Endothelial cell of umbilical vein (primary cell): ENCODE measurements at regions not wholly inside any gene's neighbourhood (a gene's known extent, or its start where the extent isn't known, plus 50 kb on each side); places are given as distances from the start of the nearest gene placed in this dataset.

Experiments used
- BruUV-seq: library from RNA; stranded (reverse); fragments of 400-500 nt; replicated peaks from 2 replicates; lab custom pipeline; 2021; lab: Mats Ljungman, UMichigan
- CTCF ChIA-PET: fragments of 300-600, 350-600 bp; sonication (Branson Sonifier 250); formaldehyde crosslinking; loops from one replicate; lab custom pipeline; 2021; ENCODE audit warnings: antibody characterized with exemption, inconsistent platforms; lab: Charles Lee
- POLR2A ChIA-PET: fragments of 300-600, 350-600 bp; sonication (Branson Sonifier 250); formaldehyde crosslinking; loops from one replicate; lab custom pipeline; 2021; ENCODE audit warnings: antibody characterized with exemption, inconsistent platforms; lab: Charles Lee
- DNase-seq: peaks from one replicate; pipeline ENCODE4 v3.0.0-alpha.2; 2011; ENCODE audit warnings: low read depth, low spot score
- FAIRE-seq: peaks from 2 replicates; lab custom pipeline; 2011; peaks lifted over from hg19 to GRCh38; lab: Jason Lieb, UNC
- H2AFZ ChIP-seq: 2 replicates; pipeline ENCODE4 v1.6.0; 2012; ENCODE audit warnings: low read depth, low read length, control low read depth, inconsistent platforms
- H3K27ac ChIP-seq: 2 replicates; pipeline ENCODE4 v1.5.1; 2011; ENCODE audit warnings: low read depth, mild to moderate bottlenecking, control low read depth, low read length, moderate library complexity; ENCODE audit not compliant: insufficient read depth
- H3K27me3 ChIP-seq, 2 experiments: 2 replicates each; pipeline versions ENCODE4 v1.6.0 to v1.6.1; 2011; ENCODE audit warnings: low read length in 2 of 2, mixed read lengths in 1 of 2; ENCODE audit not compliant: control insufficient read depth in 2 of 2, insufficient read depth in 2 of 2
- H3K36me3 ChIP-seq, 2 experiments: 2 replicates in 1 of 2; 3 replicates in 1 of 2; pipeline ENCODE4 v1.5.1; 2011; ENCODE audit warnings: low read length in 2 of 2, mild to moderate bottlenecking in 1 of 2, moderate library complexity in 1 of 2; ENCODE audit not compliant: control insufficient read depth in 2 of 2, insufficient read depth in 2 of 2; ENCODE audit errors: extremely low read depth in 1 of 2
- H3K4me1 ChIP-seq: 3 replicates; pipeline ENCODE4 v1.5.1; 2011; ENCODE audit warnings: mild to moderate bottlenecking, low read length; ENCODE audit not compliant: control insufficient read depth, insufficient read depth; ENCODE audit errors: extremely low read depth
- H3K4me2 ChIP-seq: 2 replicates; pipeline ENCODE4 v1.6.1; 2011; ENCODE audit warnings: low read length, control low read depth, mixed read lengths; ENCODE audit not compliant: insufficient read depth
- H3K4me3 ChIP-seq, 3 experiments: fragments of 200-600 bp in 1 of 3; sonication (generic), shearing (Covaris generic) in 1 of 3; replicated peaks in 1 of 3; 2 replicates each; pipeline ENCODE4 v1.5.1; 2011 to 2016; ENCODE audit warnings: control low read depth in 3 of 3, low read length in 3 of 3, mild to moderate bottlenecking in 2 of 3, inconsistent platforms in 1 of 3, low read depth in 1 of 3, moderate library complexity in 1 of 3; ENCODE audit not compliant: insufficient read depth in 1 of 3
- H3K79me2 ChIP-seq: 2 replicates; pipeline ENCODE4 v1.6.0; 2012; ENCODE audit warnings: low read length, inconsistent platforms; ENCODE audit not compliant: control insufficient read depth, insufficient read depth
- H3K9ac ChIP-seq: replicated peaks from 2 replicates; pipeline ENCODE3; 2011; ENCODE audit warnings: low read length, control low read depth; ENCODE audit not compliant: insufficient read depth; ENCODE audit errors: extremely low read depth
- H3K9me1 ChIP-seq: replicated peaks from 3 replicates; pipeline ENCODE4 v1.6.0; 2011; ENCODE audit warnings: mild to moderate bottlenecking, low read length; ENCODE audit not compliant: control insufficient read depth, insufficient read depth; ENCODE audit errors: extremely low read depth
- H3K9me3 ChIP-seq: replicated peaks from 2 replicates; pipeline ENCODE4 v1.5.1; 2012; ENCODE audit warnings: low read length, inconsistent platforms; ENCODE audit not compliant: control insufficient read depth, insufficient read depth
- H4K20me1 ChIP-seq: replicated peaks from 2 replicates; pipeline ENCODE3; 2011; ENCODE audit warnings: mild to moderate bottlenecking, low read length; ENCODE audit not compliant: control insufficient read depth, insufficient read depth; ENCODE audit errors: extremely low read depth
- EZH2 ChIP-seq: IDR thresholded peaks from 2 replicates; pipeline ENCODE4 v1.6.1; 2012; ENCODE audit warnings: borderline replicate concordance, low read depth, mild to moderate bottlenecking, moderate library complexity, low read length, inconsistent platforms; ENCODE audit not compliant: severe bottlenecking
- FOS ChIP-seq: IDR thresholded peaks from 2 replicates; pipeline ENCODE4 v1.6.1; 2011; ENCODE audit warnings: mild to moderate bottlenecking, low read length, moderate library complexity, borderline replicate concordance; ENCODE audit not compliant: insufficient read depth
- GATA2 ChIP-seq: IDR thresholded peaks from 2 replicates; pipeline ENCODE4 v1.7.0; 2011; ENCODE audit warnings: low read depth, mild to moderate bottlenecking, moderate library complexity, mixed read lengths, low read length; ENCODE audit not compliant: insufficient read length, insufficient read depth
- JUN ChIP-seq: IDR thresholded peaks from 2 replicates; pipeline ENCODE4 v1.6.1; 2011; ENCODE audit warnings: borderline replicate concordance, low read depth; ENCODE audit not compliant: insufficient read length, insufficient read depth
- MYC ChIP-seq: IDR thresholded peaks from one replicate; pipeline ENCODE4 v1.6.1; 2011; ENCODE audit warnings: mild to moderate bottlenecking, low read depth, low read length
- POLR2A ChIP-seq: IDR thresholded peaks from 2 replicates; pipeline ENCODE4 v1.6.1; 2012; ENCODE audit warnings: low read depth, mild to moderate bottlenecking, control low read depth, low read length
- POLR2AphosphoS5 ChIP-seq: IDR thresholded peaks from 2 replicates; pipeline ENCODE4 v1.6.1; 2012; ENCODE audit warnings: low read depth, mild to moderate bottlenecking, control low read depth, low read length, moderate library complexity; ENCODE audit not compliant: insufficient read depth
- dilution Hi-C: fragments of 300-500 bp; cut with MboI; formaldehyde crosslinking; loops from one replicate; pipeline ENCODE4 v1.15.0; 2019; ENCODE audit warnings: low sequenced_read_pairs; ENCODE audit not compliant: extremely low pct_ligation_motif_present
- intact Hi-C: fragments of 100-400 bp; cut with micrococcal nuclease; formaldehyde crosslinking; loops from one replicate; pipeline ENCODE4 v1.10.0; 2022
- TF ChIP-seq, protein P1 (sequence below), 2 donors: IDR thresholded peaks; 1 replicate in 1 of 2; 2 replicates in 1 of 2; pipeline ENCODE4 v1.5.1; 2011; ENCODE audit warnings: low read length in 2 of 2, mild to moderate bottlenecking in 2 of 2, moderate library complexity in 2 of 2, control low read depth in 1 of 2, inconsistent platforms in 1 of 2, low read depth in 1 of 2; ENCODE audit not compliant: insufficient read depth in 1 of 2; ENCODE audit errors: extremely low read depth in 1 of 2
- TF ChIP-seq, protein P2 (sequence below): IDR thresholded peaks from 2 replicates; pipeline ENCODE4 v1.6.1; 2011; ENCODE audit not compliant: insufficient read depth, insufficient read length

DNA sequence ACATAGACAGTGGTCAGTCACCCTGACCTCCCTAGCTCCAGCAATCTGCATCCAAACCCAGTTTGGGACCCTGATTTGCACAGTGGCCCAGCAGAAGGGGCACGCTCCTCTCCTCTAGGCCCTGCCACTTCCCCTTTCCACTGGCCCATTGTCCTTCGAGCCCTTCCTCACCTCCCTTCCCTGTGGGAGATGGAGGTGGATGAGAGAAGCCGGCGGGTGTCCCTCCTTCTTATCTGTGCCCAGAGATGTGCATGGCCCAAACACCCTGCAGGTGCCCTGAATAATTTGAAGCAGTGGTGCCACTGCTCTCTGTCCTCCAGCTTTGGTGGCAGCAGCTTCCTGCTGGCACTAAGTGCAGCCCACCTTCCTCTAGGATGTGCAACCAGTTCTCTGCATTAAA is 140.0 kb downstream of the BARX1 start:
- TF ChIP-seq POLR2AphosphoS5 (no peak), MYC (no peak), GATA2 (no peak), FOS (no peak), JUN (no peak), EZH2 (no peak), POLR2A (no peak)
- TF ChIP-seq, protein P1, sequence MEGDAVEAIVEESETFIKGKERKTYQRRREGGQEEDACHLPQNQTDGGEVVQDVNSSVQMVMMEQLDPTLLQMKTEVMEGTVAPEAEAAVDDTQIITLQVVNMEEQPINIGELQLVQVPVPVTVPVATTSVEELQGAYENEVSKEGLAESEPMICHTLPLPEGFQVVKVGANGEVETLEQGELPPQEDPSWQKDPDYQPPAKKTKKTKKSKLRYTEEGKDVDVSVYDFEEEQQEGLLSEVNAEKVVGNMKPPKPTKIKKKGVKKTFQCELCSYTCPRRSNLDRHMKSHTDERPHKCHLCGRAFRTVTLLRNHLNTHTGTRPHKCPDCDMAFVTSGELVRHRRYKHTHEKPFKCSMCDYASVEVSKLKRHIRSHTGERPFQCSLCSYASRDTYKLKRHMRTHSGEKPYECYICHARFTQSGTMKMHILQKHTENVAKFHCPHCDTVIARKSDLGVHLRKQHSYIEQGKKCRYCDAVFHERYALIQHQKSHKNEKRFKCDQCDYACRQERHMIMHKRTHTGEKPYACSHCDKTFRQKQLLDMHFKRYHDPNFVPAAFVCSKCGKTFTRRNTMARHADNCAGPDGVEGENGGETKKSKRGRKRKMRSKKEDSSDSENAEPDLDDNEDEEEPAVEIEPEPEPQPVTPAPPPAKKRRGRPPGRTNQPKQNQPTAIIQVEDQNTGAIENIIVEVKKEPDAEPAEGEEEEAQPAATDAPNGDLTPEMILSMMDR (IDR thresholded peaks at IDR 0.05; ENCODE audit: extremely low read depth in 1 of 2, insufficient read depth in 1 of 2, low read depth in 1 of 2, low read length in 2 of 2) = no peak
- TF ChIP-seq, protein P2, sequence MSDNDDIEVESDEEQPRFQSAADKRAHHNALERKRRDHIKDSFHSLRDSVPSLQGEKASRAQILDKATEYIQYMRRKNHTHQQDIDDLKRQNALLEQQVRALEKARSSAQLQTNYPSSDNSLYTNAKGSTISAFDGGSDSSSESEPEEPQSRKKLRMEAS = no peak
- Histone ChIP-seq H3K27ac (no peak overlapping the region), H3K36me3 (no peaks in the 10 kb centered on the region), H2AFZ (no peak overlapping the region), H3K9ac (no peak overlapping the region), H3K79me2 (no peaks in the 10 kb centered on the region), H3K4me2 (no peak overlapping the region), H3K4me1 (no peaks in the 10 kb centered on the region), H3K27me3 (no peaks in the 10 kb centered on the region), H3K9me3 (no peaks in the 10 kb centered on the region), H3K9me1 (no peaks in the 10 kb centered on the region), H3K4me3 (no peak overlapping the region), H4K20me1 (no peaks in the 10 kb centered on the region)
- ChIA-PET POLR2A (no interaction called here), CTCF (interaction anchor here (1.6 to 3.8 kb wide), 2 partner anchors 11 to 12 kb away, joined by 4 to 25 read pairs; no protein-coding TSS in a partner anchor)
- DNase-seq (no peak), FAIRE-seq (no peak)
- dilution Hi-C loops (no loop called here), intact Hi-C loops (no loop called here)
- BruUV-seq = no TSS peak
